ENCODE measurements at regions not wholly inside any gene's neighbourhood (a gene's known extent, or its start where the extent isn't known, plus 50 kb on each side); places are given as distances from the start of the nearest gene placed in this dataset.

DNA sequence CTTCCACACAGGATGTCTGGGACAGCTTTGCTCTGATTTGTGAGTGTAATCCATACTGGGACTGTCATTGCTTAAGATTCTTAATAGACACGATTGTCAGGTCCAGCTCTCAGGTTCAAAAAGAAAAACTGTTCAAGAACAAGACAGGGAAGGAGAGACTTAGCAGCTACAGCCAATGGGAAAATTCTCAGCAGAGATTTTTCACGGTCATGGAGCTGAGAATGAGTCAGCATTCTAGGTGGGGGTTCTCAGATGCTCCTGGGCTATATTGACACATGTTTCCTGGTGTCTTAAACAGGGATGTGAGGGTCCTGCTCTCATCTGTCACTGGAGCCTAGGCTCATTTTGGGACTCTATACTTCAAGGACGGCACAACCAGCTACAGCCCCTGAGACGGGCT, 318.3 kb downstream of the RRAGC start:
- TF ChIP-seq POLR2AphosphoS5 (IDR thresholded peaks at IDR 0.05) (no peak), EP300 (IDR thresholded peaks at IDR 0.05) (no peak), POLR2A (IDR thresholded peaks at IDR 0.05; ENCODE audit: low read depth) (no peak)
- TF ChIP-seq, protein P1, sequence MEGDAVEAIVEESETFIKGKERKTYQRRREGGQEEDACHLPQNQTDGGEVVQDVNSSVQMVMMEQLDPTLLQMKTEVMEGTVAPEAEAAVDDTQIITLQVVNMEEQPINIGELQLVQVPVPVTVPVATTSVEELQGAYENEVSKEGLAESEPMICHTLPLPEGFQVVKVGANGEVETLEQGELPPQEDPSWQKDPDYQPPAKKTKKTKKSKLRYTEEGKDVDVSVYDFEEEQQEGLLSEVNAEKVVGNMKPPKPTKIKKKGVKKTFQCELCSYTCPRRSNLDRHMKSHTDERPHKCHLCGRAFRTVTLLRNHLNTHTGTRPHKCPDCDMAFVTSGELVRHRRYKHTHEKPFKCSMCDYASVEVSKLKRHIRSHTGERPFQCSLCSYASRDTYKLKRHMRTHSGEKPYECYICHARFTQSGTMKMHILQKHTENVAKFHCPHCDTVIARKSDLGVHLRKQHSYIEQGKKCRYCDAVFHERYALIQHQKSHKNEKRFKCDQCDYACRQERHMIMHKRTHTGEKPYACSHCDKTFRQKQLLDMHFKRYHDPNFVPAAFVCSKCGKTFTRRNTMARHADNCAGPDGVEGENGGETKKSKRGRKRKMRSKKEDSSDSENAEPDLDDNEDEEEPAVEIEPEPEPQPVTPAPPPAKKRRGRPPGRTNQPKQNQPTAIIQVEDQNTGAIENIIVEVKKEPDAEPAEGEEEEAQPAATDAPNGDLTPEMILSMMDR (IDR thresholded peaks at IDR 0.05): no peak
- DNase-seq (ENCODE audit: extremely low spot score): no peak
- intact Hi-C loops (cut with DNase I): no loop called here
- H3K36me3 ChIP-seq: no peaks in the 10 kb centered on the region
- no peaks in the 10 kb centered on the region for H3K9me3 ChIP-seq
- WGBS: 69% methylated on average over 4 of the region's 4 CpGs
- H3K27ac ChIP-seq (replicated peaks in 1 of 4): no peak overlapping the region
- peaks cover 0 to 11% (median 0%) of the 10 kb centered on the region in 4 donors for H3K27me3 ChIP-seq
- H3K4me3 ChIP-seq: no peak overlapping the region
- no peaks in the 10 kb centered on the region for H3K4me1 ChIP-seq

DNA sequence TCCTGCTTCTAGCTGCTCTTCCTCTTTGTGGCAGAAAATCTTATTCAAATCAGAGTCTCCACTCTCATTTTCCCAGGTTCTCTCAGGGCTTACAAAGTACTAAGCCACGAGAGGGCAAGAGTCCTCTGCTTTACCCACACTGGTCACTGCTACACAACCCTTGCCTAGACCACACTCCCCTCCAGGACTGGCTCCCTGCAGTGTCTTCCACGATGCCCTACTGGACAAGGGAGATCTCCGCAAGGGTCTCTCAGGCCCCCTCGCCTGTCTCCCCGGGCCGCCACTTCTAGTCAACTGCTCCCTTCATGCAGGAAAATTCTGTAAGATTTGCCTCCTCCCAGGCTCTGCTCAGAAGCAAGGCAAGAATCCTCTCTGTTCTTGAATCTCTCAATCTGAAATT, 319.6 kb downstream of the RRAGC start:
- no peak overlapping the region for H3K4me3 ChIP-seq
- TF ChIP-seq EP300 (IDR thresholded peaks at IDR 0.05) (no peak), POLR2AphosphoS5 (IDR thresholded peaks at IDR 0.05) (no peak), POLR2A (IDR thresholded peaks at IDR 0.05; ENCODE audit: low read depth) (no peak)
- TF ChIP-seq, protein P1 (IDR thresholded peaks at IDR 0.05): no peak
- no peaks in the 10 kb centered on the region for H3K9me3 ChIP-seq
- intact Hi-C loops (cut with DNase I): no loop called here
- no peaks in the 10 kb centered on the region for H3K4me1 ChIP-seq
- H3K27me3 ChIP-seq: peaks cover 0 to 14% (median 0%) of the 10 kb centered on the region in 4 donors
- H3K27ac ChIP-seq (replicated peaks in 1 of 4): no peak overlapping the region
- no peak for DNase-seq (ENCODE audit: extremely low spot score)
- H3K36me3 ChIP-seq: no peaks in the 10 kb centered on the region
- 71% methylated on average over 6 of the region's 6 CpGs for WGBS

DNA sequence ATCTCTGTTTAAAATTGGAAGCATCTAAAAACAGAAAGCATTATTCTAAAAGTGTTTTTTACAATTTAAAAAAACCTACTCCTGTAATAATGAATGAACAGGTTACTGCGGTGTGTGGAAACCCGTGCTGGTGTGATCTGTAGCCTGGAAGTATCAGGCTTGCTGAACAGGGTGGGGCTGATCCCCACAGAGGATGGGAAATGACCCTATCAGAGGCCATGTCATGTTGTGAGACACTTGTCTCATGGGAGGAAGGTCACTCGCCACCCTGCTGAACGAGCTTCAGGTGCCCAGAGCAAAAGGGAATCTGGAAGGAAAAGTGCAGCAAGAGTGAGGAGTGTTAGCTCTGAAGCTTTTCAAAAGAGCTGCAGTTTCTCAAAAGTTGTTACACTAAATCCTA, 320.7 kb downstream of the RRAGC start:
- WGBS: 80% methylated on average over 4 of the region's 4 CpGs
- intact Hi-C loops (cut with DNase I): no loop called here
- H3K36me3 ChIP-seq: no peaks in the 10 kb centered on the region
- H3K27ac ChIP-seq (replicated peaks in 1 of 4): no peak overlapping the region
- no peak for DNase-seq (ENCODE audit: extremely low spot score)
- TF ChIP-seq EP300 (IDR thresholded peaks at IDR 0.05) (no peak), POLR2A (IDR thresholded peaks at IDR 0.05; ENCODE audit: low read depth) (no peak), POLR2AphosphoS5 (IDR thresholded peaks at IDR 0.05) (no peak)
- TF ChIP-seq, protein P1 (IDR thresholded peaks at IDR 0.05): no peak
- H3K27me3 ChIP-seq: peaks cover 0 to 14% (median 0%) of the 10 kb centered on the region in 4 donors
- H3K4me1 ChIP-seq: no peaks in the 10 kb centered on the region
- H3K4me3 ChIP-seq: no peak overlapping the region
- no peaks in the 10 kb centered on the region for H3K9me3 ChIP-seq

DNA sequence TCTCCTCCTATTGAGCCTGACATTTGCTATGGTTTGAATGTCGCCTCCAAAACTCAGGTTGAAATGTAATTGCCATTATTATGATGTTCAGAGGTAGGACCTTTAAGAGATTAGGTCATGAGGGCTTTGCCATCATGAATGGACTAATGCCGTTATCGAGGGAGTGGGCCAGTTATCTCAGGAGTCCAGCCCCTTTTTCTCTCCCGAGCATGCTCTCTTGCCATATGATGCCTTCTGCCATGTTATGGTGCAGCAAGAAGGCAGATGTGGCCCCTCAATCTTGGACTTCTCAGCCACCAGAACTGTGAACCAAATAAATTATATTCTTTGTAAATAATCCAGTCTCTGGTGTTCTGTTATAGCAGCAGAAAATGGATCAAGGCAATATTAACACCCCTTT, 323.5 kb downstream of the RRAGC start:
- intact Hi-C loops (cut with DNase I): no loop called here
- H3K27me3 ChIP-seq: peaks cover 0 to 14% (median 0%) of the 10 kb centered on the region in 4 donors
- H3K9me3 ChIP-seq: no peaks in the 10 kb centered on the region
- H3K27ac ChIP-seq (replicated peaks in 1 of 4): no peak overlapping the region
- no peak overlapping the region for H3K4me3 ChIP-seq
- H3K4me1 ChIP-seq: no peaks in the 10 kb centered on the region
- DNase-seq (ENCODE audit: extremely low spot score): no peak
- 90% methylated on average over 4 of the region's 4 CpGs for WGBS
- no peaks in the 10 kb centered on the region for H3K36me3 ChIP-seq
- TF ChIP-seq POLR2AphosphoS5 (IDR thresholded peaks at IDR 0.05) (no peak), POLR2A (IDR thresholded peaks at IDR 0.05; ENCODE audit: low read depth) (no peak), EP300 (IDR thresholded peaks at IDR 0.05) (no peak)
- TF ChIP-seq, protein P1 (IDR thresholded peaks at IDR 0.05): no peak

DNA sequence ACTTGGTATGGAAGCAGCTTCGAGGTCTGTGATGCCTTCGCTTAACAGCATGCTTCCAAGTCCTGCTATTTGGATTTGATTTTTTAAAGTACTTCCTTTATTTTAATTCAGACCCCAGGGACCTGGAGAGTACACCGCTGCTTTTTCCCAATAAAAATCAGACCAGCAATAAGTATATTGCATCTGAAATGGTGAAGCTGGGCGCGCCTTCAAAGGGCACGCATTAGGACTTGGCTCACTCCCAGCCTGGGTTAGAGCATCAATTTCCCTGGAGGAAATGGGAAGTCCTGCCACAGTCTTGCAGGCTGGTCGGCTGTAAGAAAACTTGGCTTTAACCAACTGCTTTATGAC, 325.1 kb downstream of the RRAGC start:
- Histone ChIP-seq H3K36me3 (no peaks in the 10 kb centered on the region), H3K9me3 (no peaks in the 10 kb centered on the region), H3K4me3 (no peak overlapping the region), H3K27me3 (peaks cover 0 to 9% (median 0%) of the 10 kb centered on the region in 4 donors), H3K27ac (replicated peaks in 1 of 4) (no peak overlapping the region), H3K4me1 (no peaks in the 10 kb centered on the region)
- no peak for TF ChIP-seq POLR2AphosphoS5 (IDR thresholded peaks at IDR 0.05)
- intact Hi-C loops (cut with DNase I): no loop called here
- no peak for DNase-seq (ENCODE audit: extremely low spot score)
- 78% methylated on average over 7 of the region's 7 CpGs for WGBS
